Astrocyte of the cerebellum (primary cell): ENCODE measurements at regions not wholly inside any gene's neighbourhood (a gene's known extent, or its start where the extent isn't known, plus 50 kb on each side); places are given as distances from the start of the nearest gene placed in this dataset.

Experiments used
- DNase-seq: peaks from one replicate; pipeline ENCODE4 v3.0.0-alpha.2; 2011; ENCODE audit warnings: low read depth
- H3K4me3 ChIP-seq: 2 replicates; pipeline ENCODE4 v1.5.1; 2011; ENCODE audit warnings: mild to moderate bottlenecking, low read depth, low read length, moderate library complexity
- in situ Hi-C: cut with HindIII; loops from 2 replicates; pipeline ENCODE4 v1.10.0; 2017; ENCODE audit warnings: low sequenced_read_pairs
- TF ChIP-seq, protein P1 (sequence below): IDR thresholded peaks from 2 replicates; pipeline ENCODE4 v1.5.1; 2012; ENCODE audit warnings: low read length, low read depth, moderate library complexity, mild to moderate bottlenecking; ENCODE audit errors: missing control alignments

DNA sequence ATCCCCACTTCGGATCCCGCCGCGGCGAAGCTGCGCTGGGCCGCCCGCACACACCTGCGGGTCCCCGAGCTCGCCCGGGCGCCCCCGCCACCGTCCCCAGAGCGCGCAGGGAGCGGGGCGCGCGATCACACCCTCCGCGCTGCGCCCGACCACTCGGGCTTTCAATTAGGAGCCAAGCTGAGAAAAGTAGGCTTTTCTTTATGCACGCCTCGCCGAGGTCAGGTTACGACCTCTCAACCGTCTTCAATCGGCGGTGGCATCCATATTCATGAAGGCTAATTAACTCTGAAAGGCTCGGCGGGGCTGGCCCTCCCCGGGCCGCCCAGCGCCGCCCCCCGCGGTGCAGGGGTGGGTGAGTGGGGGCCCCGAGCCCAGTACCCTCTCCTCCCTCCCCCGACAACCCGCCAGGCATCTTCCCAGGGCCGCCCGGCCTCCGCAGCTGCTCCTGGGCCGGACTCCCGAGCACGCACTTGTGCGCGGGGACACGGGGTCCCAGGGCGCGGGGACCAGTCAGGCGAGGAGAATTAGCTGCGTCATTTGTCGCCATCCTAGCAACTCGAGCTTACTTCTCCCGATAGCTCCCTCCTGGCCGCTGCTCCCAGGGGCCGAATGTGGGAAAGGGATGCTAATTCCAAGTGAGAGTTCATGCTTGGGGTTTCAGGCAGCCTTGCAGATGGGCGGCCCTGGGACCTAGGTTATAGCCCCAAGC, 155.5 kb upstream of the LYZL2 start:
- TF ChIP-seq, protein P1, sequence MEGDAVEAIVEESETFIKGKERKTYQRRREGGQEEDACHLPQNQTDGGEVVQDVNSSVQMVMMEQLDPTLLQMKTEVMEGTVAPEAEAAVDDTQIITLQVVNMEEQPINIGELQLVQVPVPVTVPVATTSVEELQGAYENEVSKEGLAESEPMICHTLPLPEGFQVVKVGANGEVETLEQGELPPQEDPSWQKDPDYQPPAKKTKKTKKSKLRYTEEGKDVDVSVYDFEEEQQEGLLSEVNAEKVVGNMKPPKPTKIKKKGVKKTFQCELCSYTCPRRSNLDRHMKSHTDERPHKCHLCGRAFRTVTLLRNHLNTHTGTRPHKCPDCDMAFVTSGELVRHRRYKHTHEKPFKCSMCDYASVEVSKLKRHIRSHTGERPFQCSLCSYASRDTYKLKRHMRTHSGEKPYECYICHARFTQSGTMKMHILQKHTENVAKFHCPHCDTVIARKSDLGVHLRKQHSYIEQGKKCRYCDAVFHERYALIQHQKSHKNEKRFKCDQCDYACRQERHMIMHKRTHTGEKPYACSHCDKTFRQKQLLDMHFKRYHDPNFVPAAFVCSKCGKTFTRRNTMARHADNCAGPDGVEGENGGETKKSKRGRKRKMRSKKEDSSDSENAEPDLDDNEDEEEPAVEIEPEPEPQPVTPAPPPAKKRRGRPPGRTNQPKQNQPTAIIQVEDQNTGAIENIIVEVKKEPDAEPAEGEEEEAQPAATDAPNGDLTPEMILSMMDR = no peak
- in situ Hi-C loops = no loop called here
- peak overlapping the region; percentile 44 for H3K4me3 ChIP-seq
- DNase-seq = no peak

DNA sequence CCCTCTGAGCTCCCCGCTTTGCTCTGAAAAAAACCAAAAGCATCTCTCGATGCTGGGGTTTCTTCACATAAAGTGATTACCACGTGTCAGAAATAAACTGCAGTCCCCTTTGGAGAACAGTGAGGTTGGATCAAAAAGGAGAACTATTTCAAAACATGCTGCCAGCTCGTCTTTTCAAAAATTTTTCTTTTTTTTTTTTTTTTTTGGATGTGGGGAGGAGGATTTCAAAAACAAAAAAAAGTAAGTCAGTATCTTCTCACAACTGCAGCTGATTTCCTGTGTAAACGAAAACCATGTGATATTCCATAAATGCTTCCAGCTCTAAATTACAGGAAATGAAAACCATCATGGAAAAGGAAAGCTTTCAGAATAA, 155.0 kb upstream of the LYZL2 start:
- H3K4me3 ChIP-seq = peak overlapping the region; percentile 44
- in situ Hi-C loops = no loop called here
- no peak for DNase-seq
- TF ChIP-seq, protein P1 = no peak

- peak; percentile 85 for DNase-seq
- peak overlapping the region; percentile 17 for H3K4me3 ChIP-seq
- in situ Hi-C loops = no loop called here
- TF ChIP-seq, protein P1 = peak; percentile 91
Measured at GRCh38 chr10:30783939-30784501, 154.5 kb upstream of the LYZL2 start.

- DNase-seq = no peak
- H3K4me3 ChIP-seq = no peak overlapping the region
- TF ChIP-seq, protein P1 = no peak
- in situ Hi-C loops = no loop called here
Measured at GRCh38 chr10:30782537-30783461, 153.2 kb upstream of the LYZL2 start.

- no peak overlapping the region for H3K4me3 ChIP-seq
- in situ Hi-C loops = no loop called here
- no peak for DNase-seq
- TF ChIP-seq, protein P1 = no peak
Measured at GRCh38 chr10:30782157-30782536, 152.6 kb upstream of the LYZL2 start.

GRCh38 chr10:30781670-30782121, 152.1 kb upstream of the LYZL2 start:
- H3K4me3 ChIP-seq = no peak overlapping the region
- TF ChIP-seq, protein P1 = no peak
- in situ Hi-C loops = no loop called here
- no peak for DNase-seq
